HG02870 (cell line): ENCODE measurements at regions not wholly inside any gene's neighbourhood (a gene's known extent, or its start where the extent isn't known, plus 50 kb on each side); places are given as distances from the start of the nearest gene placed in this dataset.

ENCODE experiments used
- ATAC-seq: cut with Tn5 transposase; IDR thresholded peaks from one replicate; pipeline ENCODE4 v1.9.1; 2021; ENCODE audit warnings: mild to moderate bottlenecking, moderate library complexity; ENCODE audit not compliant: unreplicated experiment

GRCh38 chr3:110181226-110181625 lies 843.9 kb upstream of the DPPA4 start:
- no peak for ATAC-seq

GRCh38 chr3:110184536-110184935 lies 847.2 kb upstream of the DPPA4 start:
- ATAC-seq, result no peak

- no peak for ATAC-seq
Observed at GRCh38 chr3:110193074-110193473, 855.7 kb upstream of the DPPA4 start.

GRCh38 chr3:110198717-110199587 lies 861.6 kb upstream of the DPPA4 start:
- no peak for ATAC-seq

GRCh38 chr3:110199588-110199943 lies 862.2 kb upstream of the DPPA4 start:
- ATAC-seq, result no peak

GRCh38 chr3:110210086-110210660 lies 861.4 kb upstream of the NECTIN3 start:
- ATAC-seq, result no peak

- no peak for ATAC-seq
Observed at GRCh38 chr3:110226645-110227044, 845.0 kb upstream of the NECTIN3 start.

- no peak for ATAC-seq
Observed at GRCh38 chr3:110227991-110228390, 843.6 kb upstream of the NECTIN3 start.

GRCh38 chr3:110234831-110235230 lies 836.8 kb upstream of the NECTIN3 start:
- ATAC-seq, result no peak

- no peak for ATAC-seq
Observed at GRCh38 chr3:110236976-110237610, 834.5 kb upstream of the NECTIN3 start.

GRCh38 chr3:110243081-110243480 lies 828.5 kb upstream of the NECTIN3 start:
- no peak for ATAC-seq

GRCh38 chr3:110246796-110247376 lies 824.7 kb upstream of the NECTIN3 start:
- no peak for ATAC-seq

- no peak for ATAC-seq
Observed at GRCh38 chr3:110248666-110249065, 823.0 kb upstream of the NECTIN3 start.

GRCh38 chr3:110253794-110254193 lies 817.8 kb upstream of the NECTIN3 start:
- no peak for ATAC-seq

GRCh38 chr3:110254591-110254990 lies 817.0 kb upstream of the NECTIN3 start:
- ATAC-seq, result no peak

- no peak for ATAC-seq
Observed at GRCh38 chr3:110261141-110261540, 810.5 kb upstream of the NECTIN3 start.

GRCh38 chr3:110262896-110263295 lies 808.7 kb upstream of the NECTIN3 start:
- no peak for ATAC-seq

- ATAC-seq, result no peak
Observed at GRCh38 chr3:110265302-110265701, 806.3 kb upstream of the NECTIN3 start.

- ATAC-seq, result no peak
Observed at GRCh38 chr3:110267304-110267845, 804.2 kb upstream of the NECTIN3 start.

GRCh38 chr3:110272525-110272924 lies 799.1 kb upstream of the NECTIN3 start:
- no peak for ATAC-seq

GRCh38 chr3:110291886-110292501 lies 779.6 kb upstream of the NECTIN3 start:
- ATAC-seq, result no peak
